Neuron (in vitro differentiated cells): ENCODE measurements at regions not wholly inside any gene's neighbourhood (a gene's known extent, or its start where the extent isn't known, plus 50 kb on each side); places are given as distances from the start of the nearest gene placed in this dataset.
A peak's percentile ranks its signal among the peaks of the same experiment; 100 is the strongest.

ENCODE experiments used
- H2AFZ ChIP-seq: one replicate; pipeline ENCODE4 v1.6.1; 2013; ENCODE audit warnings: low read depth, mild to moderate bottlenecking, inconsistent platforms, low read length, moderate library complexity
- H3K27me3 ChIP-seq: one replicate; pipeline ENCODE4 v1.6.1; 2013; ENCODE audit warnings: low read length; ENCODE audit not compliant: insufficient read depth
- H3K36me3 ChIP-seq: one replicate; pipeline ENCODE4 v1.6.1; 2013; ENCODE audit warnings: low read length; ENCODE audit not compliant: insufficient read depth
- H3K4me1 ChIP-seq: one replicate; pipeline ENCODE4 v1.6.1; 2013; ENCODE audit warnings: low read length; ENCODE audit not compliant: insufficient read depth
- H3K4me3 ChIP-seq: 2 replicates; pipeline ENCODE4 v1.5.1; 2013; ENCODE audit warnings: mild to moderate bottlenecking, low read length, moderate library complexity
- H3K9me3 ChIP-seq: one replicate; pipeline ENCODE4 v1.6.1; 2013; ENCODE audit warnings: low read length

DNA sequence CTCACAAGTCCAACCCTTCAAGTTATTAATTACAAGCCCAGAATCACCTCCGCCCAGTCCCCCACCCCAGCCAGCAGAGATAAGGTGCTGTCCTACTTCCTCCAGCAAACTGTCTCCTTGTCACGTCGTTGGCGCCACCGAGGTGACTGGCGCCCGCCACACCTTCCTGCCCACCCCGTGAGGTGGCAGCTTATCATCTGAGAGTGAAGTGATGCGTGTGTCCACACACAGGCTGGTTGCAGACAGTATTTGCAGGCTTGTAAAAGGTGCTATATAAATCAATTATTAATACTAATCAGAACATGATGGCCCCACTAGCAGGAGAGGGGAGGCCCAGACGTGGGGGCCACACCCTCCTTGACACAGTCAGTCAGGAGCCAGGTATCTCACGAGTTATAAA lies 786.6 kb upstream of the TBX3 start:
- no peaks in the 10 kb centered on the region for H3K9me3 ChIP-seq
- H2AFZ ChIP-seq: no peak overlapping the region
- H3K36me3 ChIP-seq: no peaks in the 10 kb centered on the region
- no peaks in the 10 kb centered on the region for H3K4me1 ChIP-seq
- no peaks in the 10 kb centered on the region for H3K27me3 ChIP-seq
- H3K4me3 ChIP-seq: no peak overlapping the region

DNA sequence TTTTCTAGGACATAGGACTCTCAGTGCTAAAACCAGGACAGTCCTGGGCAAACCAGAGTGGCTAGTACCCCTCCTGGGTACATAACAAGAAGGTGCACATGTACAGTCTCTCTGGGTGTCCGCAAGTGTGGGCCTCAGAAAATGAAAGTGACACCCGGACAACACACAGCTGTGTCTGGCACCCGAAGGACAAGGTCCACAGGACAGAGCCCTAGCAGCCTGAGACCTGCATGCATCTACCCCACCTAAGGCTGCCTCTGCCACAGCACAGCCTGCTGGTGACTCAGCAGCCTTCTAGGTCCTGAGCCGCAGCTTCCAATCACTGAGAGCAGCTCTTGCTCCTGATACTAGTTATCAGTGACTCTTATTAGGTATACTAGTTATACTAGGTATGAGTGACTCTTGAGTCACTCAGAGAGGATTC lies 784.1 kb upstream of the TBX3 start:
- Histone ChIP-seq H3K27me3 (no peaks in the 10 kb centered on the region), H3K9me3 (no peaks in the 10 kb centered on the region), H3K4me3 (no peak overlapping the region), H3K4me1 (no peaks in the 10 kb centered on the region), H3K36me3 (no peaks in the 10 kb centered on the region), H2AFZ (no peak overlapping the region)

DNA sequence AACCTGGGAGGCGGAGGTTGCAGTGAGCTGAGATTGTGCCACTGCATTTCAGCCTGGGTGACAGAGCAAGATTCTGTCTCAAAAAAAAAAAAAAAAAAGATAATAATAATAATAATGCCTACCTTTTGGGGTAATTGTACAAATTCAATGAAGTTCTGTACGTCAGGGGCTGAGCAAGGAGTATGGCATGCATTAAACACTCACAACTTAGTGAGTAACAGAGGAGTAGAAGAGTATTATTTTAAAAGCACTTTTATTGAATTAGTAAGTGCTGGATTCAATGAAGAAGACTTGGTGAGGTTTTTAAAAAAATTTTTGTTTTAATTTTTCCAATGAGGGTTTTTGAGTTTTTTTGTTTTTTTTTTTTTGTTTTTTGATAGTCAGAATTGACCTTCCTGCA lies 783.6 kb upstream of the TBX3 start:
- Histone ChIP-seq H3K36me3 (no peaks in the 10 kb centered on the region), H3K4me3 (no peak overlapping the region), H3K4me1 (no peaks in the 10 kb centered on the region), H3K27me3 (no peaks in the 10 kb centered on the region), H3K9me3 (no peaks in the 10 kb centered on the region), H2AFZ (no peak overlapping the region)

DNA sequence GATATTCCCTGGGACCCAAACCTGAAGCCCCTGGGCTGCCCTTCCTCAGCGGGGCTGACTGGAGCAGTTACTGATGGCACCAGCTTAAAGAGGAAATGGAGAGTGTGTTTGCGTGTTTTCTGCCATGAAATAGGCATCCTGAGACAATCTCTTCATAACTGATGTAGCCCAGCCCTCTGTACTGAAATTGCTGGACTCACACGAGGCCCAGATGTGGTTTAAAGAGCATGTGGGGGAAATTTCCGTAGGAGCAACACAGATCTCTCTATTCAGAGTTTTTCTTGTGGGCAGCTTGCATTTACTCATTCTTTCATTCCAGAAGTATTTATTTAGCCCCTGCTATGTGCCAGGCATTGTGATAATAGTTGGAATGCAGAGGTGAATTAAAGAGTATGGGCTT lies 782.1 kb upstream of the TBX3 start:
- Histone ChIP-seq H3K4me1 (no peaks in the 10 kb centered on the region), H3K27me3 (no peaks in the 10 kb centered on the region), H2AFZ (no peak overlapping the region), H3K9me3 (no peaks in the 10 kb centered on the region), H3K4me3 (no peak overlapping the region), H3K36me3 (no peaks in the 10 kb centered on the region)

DNA sequence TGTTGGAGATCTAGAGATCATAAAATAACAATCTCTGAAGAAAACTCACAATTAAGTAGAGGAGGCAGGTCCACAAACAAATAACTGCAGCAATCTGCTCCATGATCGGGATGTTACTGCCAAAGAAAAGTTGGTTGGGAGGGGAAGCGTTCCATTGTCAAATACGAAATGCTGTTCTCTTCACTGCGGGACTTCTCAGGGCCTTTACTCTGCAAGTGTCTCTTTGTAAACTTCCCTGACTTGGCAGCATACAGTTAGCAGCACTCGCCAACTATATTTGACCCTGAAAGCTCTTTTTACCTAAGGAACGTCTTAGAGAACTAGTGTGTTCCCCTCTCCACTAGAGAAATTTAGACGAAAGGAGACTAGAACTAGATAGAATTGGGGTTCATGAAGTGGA lies 780.7 kb upstream of the TBX3 start:
- no peak overlapping the region for H2AFZ ChIP-seq
- H3K4me3 ChIP-seq: no peak overlapping the region
- no peaks in the 10 kb centered on the region for H3K36me3 ChIP-seq
- H3K27me3 ChIP-seq: no peaks in the 10 kb centered on the region
- no peaks in the 10 kb centered on the region for H3K4me1 ChIP-seq
- no peaks in the 10 kb centered on the region for H3K9me3 ChIP-seq

DNA sequence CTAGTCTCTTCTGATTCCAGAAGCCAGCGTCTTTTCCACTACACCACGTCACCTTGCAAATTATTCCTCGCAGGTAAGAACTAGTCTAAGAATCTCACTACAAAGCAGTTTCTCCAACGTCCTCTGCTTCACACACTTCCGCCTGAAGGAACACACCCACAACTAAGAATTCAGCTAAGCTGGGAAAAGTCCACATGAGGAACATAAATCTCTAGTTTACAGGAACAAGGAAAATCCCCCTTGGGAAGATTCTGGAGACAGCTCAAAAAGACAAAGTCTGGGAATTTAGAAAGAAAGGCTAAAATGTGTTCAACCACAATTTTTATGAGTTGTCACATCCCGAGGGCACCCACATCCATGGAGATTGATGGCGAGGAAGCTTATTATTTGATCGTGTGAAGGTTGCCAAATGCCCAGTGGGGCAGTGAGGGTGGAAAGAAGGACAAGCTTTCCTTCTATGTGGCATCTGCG lies 780.2 kb upstream of the TBX3 start:
- H3K4me1 ChIP-seq: no peaks in the 10 kb centered on the region
- no peaks in the 10 kb centered on the region for H3K27me3 ChIP-seq
- no peak overlapping the region for H3K4me3 ChIP-seq
- no peaks in the 10 kb centered on the region for H3K36me3 ChIP-seq
- no peaks in the 10 kb centered on the region for H3K9me3 ChIP-seq
- no peak overlapping the region for H2AFZ ChIP-seq

DNA sequence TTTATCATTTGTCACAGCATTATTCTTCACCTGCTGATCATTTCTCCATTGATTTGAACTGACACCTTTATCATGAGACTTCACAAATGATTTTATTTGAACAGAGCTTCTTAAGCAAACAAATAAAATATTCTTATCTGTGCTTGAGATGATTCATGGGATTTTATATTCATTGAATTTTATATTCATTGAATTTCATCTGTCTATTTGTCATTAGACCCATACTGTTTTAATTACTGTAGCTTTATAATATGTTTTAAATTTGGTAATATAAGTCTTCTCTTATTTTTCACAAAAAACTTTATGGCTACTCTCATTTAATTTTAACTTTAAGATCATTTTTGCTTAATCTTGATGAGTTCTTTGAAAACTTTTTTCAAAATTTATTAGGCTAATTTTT lies 777.4 kb upstream of the TBX3 start:
- Histone ChIP-seq H3K36me3 (no peaks in the 10 kb centered on the region), H3K4me1 (no peaks in the 10 kb centered on the region), H2AFZ (no peak overlapping the region), H3K27me3 (no peaks in the 10 kb centered on the region), H3K4me3 (no peak overlapping the region), H3K9me3 (no peaks in the 10 kb centered on the region)

DNA sequence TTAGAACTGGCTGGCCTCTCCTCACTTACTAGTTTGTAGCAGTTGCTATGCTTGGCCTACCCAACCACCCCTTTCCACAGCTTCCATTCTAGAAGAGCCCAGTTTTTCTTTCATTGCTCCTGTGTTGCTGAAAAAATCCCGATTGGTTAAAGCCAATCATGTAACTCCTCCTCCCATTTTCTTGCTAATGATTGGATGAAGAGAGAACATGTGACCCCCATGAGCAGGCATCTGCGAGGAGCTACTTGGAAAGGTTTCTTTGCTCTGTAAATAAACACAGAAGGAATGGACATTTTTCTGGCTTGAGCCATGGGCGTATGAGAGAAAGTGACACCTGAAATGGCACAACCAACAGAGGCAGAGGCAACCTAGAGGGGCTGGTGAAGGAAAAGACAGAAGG lies 773.8 kb upstream of the TBX3 start:
- Histone ChIP-seq H3K4me1 (no peaks in the 10 kb centered on the region), H3K9me3 (no peaks in the 10 kb centered on the region), H3K4me3 (no peak overlapping the region), H2AFZ (no peak overlapping the region), H3K36me3 (no peaks in the 10 kb centered on the region), H3K27me3 (peaks cover 3% of the 10 kb centered on the region)

DNA sequence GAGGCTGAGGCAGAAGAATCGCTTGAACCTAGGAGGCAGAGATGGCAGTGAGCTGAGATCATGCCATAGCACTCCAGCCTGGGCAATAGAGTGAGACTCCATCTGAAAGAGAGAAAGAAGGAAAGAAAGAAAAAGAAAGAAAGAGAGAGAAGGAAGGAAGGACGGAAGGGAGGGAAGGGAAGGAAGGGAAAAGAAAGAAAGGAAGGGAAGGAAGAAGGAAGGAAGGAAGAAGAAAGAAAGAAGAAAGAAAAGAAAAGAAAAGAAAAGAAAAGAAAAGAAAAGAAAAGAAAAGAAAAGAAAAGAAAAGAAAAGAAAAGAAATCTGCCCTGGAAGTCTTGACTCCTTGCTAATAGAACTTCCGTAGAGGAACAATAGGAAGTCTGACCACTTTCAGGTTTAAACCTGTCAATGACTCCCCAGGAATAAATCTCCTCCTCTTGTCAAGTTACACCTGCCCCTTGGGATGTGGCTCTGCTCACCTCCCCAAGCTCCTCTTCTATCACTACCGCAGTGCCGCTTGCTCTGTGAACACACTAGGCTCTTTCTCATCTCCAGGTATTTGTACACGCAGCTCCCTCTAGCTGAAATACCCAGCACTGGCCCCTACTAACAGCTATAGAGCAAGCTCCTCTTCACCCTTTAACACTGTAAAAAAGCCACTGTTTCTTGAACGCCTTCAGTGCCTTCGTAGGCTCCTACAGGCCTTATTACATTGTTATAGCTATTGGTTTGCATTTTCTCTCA lies 773.1 kb upstream of the TBX3 start:
- Histone ChIP-seq H3K4me3 (no peak overlapping the region), H3K36me3 (no peaks in the 10 kb centered on the region), H2AFZ (no peak overlapping the region), H3K4me1 (peaks cover 2% of the 10 kb centered on the region), H3K9me3 (no peaks in the 10 kb centered on the region), H3K27me3 (peaks cover 10% of the 10 kb centered on the region)

DNA sequence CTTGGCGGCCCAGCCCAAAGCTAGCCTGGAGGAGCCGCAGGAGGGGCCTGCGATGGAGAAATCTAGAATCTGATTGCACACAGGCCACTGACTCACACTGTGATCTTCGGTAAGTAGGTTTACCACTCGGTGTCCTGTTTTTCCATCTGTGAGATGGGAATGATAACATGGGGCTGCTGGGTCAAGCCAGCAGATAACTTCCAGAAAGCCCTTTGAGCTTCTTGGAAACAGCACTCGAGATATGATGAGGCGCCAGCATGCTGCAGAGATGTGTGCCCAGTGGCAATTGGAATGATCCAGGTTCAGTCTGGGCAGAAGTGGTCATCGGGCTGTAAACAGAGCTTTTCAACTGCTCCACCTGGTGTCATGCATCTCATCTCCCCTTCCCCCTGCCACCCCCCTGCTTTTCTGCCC lies 771.3 kb upstream of the TBX3 start:
- Histone ChIP-seq H3K4me1 (peaks cover 2% of the 10 kb centered on the region), H3K36me3 (no peaks in the 10 kb centered on the region), H3K9me3 (no peaks in the 10 kb centered on the region), H3K4me3 (no peak overlapping the region), H3K27me3 (peaks cover 23% of the 10 kb centered on the region), H2AFZ (no peak overlapping the region)

DNA sequence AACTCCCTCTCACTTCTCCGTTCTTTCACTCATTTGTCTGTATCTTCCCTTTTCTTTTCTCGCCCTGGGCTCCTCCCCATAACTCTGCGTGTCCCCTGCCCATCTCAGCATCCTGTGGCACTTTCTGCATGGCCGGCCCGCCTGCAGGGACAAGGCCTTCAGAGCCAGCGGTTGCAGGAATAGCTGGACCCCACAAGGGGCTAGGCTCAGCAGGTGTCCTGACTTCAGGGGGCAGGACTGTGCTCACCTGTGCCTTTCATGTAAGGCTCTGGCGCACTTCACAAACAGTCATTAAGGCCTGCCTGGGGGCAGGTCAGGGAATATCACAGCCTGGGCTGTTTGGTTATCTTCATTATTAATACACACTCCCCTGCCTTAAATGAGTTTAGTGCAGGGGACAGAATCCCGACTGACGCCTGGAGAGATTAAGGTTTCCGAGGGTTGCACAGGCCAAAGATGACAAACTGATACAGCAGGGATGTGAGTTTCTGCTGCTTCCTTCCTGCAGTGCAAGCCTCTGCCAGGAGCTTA lies 768.8 kb upstream of the TBX3 start:
- Histone ChIP-seq H2AFZ (no peak overlapping the region), H3K4me1 (peaks cover 2% of the 10 kb centered on the region), H3K27me3 (peaks cover 33% of the 10 kb centered on the region), H3K36me3 (no peaks in the 10 kb centered on the region), H3K9me3 (no peaks in the 10 kb centered on the region), H3K4me3 (no peak overlapping the region)

DNA sequence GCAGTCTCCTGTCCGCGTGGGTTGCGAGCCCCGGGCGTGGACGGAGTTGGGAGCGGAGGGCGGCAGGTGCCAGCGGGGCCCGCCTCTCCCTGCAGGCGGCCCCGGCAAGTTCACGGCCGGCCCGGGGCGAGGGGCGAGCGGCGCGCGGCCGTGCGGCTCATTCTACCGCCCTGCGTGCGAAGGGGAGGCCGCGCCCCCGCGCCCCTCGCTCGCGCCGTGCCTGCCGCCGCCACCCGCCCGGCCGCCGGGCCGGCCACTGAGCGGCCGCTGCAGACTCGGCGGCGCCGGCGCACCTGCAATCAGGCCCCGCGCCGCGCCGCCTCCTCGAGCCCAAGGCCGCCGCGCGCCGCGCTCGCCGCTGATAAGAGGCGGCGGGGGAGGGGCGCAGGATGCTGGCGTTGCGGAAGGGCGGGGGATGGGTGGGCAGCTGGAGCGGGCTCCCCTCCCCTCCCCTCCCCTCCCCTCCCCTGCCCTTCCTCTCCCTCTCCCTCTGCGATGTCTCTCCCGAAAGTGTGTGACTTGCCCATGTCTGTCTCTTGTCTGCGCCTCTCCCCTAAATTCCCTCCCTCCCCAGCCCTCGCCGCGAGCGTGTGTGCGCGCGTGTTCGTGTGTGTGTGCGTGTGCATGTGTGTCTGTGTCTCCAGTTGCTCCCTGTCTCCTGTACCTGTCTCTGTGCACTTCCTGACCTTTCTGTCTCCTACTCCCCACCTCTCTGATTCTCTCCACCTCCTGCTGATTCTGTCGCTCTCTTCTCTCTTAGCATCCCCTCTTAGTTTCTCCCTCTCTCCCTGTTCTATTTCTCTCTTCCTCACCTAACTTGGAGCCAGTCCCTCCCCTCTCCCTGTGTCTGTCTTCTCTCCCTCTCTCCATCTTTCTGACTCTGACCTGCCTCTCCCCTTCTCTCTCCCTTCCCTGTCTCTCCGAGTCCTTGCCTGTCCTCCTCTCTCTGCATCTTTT lies 768.1 kb upstream of the TBX3 start:
- Histone ChIP-seq H3K36me3 (no peaks in the 10 kb centered on the region), H2AFZ (no peak overlapping the region), H3K4me3 (peak overlapping the region; percentile 31)

DNA sequence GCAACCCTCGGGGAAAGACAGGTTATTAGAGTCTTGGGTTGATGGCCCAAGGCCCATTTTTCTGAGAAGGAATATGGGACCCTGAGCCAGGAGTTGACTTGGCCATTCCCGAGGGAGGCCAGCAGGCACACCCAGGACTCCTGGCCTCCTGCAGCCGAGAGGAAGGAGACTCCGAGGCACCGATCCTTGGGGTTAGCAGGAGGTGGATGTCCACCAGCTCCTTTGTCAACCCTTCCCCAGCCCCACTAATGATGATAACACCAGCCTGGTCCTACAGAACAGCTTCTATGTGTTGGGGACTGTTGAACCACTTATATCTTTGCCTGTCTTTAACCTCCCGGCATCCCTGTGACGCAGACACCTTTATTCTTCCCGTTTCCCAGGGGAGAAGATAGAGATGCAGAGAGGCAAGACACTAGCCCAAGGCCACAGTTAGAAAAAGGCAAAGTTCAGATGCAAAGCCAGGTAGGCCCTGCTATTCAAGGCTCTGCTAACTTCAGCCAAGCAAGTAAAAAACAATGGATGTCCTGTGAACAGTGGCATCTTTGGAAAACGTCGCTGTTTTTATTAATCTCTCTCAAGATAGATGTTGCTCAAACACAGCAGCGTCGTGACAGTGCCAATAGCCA lies 767.3 kb upstream of the TBX3 start:
- Histone ChIP-seq H3K27me3 (peaks cover 37% of the 10 kb centered on the region), H3K4me3 (peak overlapping the region; percentile 31), H3K36me3 (no peaks in the 10 kb centered on the region), H3K4me1 (peaks cover 2% of the 10 kb centered on the region), H2AFZ (no peak overlapping the region), H3K9me3 (no peaks in the 10 kb centered on the region)

More for the DNA sequence above, 768.1 kb upstream of the TBX3 start:
- no peaks in the 10 kb centered on the region for H3K9me3 ChIP-seq
- H3K27me3 ChIP-seq: peaks cover 37% of the 10 kb centered on the region
- H3K4me1 ChIP-seq: peaks cover 2% of the 10 kb centered on the region
